HG02981 (cell line): ENCODE measurements at regions not wholly inside any gene's neighbourhood (a gene's known extent, or its start where the extent isn't known, plus 50 kb on each side); places are given as distances from the start of the nearest gene placed in this dataset.

Experiments
- ATAC-seq: cut with Tn5 transposase; IDR thresholded peaks from one replicate; pipeline ENCODE4 v1.9.1; 2021; ENCODE audit warnings: mild to moderate bottlenecking, moderate library complexity; ENCODE audit not compliant: unreplicated experiment

DNA sequence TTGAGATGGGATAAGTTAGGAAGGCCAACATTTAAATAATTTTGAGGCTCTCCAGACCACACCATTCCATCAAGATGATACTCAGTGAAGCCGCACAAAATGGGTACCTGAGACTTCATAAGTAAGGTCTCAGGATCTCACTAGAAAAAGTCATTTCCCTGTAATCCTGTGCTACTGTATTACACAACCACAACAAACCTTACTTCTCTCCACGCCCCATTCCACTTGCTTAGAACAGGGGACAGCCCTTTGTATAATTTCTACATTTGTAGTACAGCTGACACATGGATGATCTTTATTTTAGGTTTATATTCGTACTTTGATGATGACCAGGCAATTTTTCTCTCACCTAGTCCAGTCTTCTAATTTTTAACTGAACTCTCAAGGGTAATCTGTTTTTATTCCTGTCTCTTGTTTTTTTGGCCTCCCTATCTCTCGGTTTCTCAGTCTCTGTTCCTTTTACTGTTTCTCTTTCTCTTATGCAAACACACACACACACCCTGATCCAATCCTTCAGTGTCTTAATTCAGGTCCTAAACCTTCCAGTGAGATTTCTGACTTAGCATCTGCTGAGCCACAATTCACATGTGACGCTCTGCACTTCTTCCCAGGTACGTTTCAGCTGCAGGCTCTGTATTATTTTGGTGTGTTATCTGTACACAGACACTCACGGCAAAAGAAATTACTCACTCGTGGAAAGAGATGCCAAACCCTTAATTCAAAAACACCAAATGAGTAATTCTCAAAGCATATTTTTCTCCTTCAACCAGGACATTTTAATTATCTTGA is 223.2 kb upstream of the THBS1 start:
- ATAC-seq, result no peak

DNA sequence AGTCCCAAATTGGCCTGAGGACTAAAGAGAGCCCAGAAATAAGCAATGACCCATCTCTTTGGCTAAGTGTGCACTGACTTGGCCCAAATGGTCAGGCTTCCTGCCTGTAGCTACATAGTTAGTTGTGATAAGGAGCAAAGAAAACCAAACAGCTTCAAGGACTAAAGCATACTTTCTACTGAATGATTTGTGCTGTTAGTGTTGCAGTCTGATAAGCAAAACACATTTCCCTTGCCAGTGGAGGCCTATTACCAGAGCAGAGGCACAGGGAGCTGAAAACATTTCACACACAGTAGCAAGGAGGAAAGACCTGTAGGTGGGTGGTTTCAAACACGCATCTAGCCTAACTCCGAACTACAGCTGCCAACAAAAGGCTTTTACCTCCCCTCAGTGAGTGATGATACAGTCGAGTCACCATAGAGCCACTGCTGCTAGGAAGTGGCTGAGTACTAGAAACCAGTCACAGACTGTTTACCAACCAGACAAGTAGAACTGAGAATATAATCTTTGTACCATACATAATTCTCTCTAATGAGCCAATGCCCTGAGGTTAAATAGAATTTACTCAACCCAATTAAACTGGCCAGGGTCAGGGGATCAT is 222.3 kb upstream of the THBS1 start:
- ATAC-seq, result no peak

DNA sequence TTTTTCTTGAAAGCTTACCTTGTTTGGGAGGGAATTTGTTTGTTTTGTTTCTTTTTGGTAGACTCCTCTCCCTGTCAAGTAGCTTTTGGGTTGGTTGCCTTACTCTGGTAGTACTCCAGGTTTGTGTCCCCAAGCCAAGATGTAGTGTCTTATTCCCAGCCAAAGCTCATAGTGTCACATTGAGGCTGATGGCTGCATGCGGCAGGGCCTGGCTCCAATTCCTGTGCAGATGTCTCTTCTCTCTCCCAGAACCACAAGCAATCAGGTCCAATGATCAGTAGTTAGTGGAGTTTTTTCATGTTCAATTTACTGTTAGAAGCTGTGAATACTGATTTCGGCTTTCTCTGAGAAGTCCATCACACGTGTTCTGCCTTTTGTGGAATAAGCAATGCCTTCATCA is 221.1 kb upstream of the THBS1 start:
- ATAC-seq, result no peak

DNA sequence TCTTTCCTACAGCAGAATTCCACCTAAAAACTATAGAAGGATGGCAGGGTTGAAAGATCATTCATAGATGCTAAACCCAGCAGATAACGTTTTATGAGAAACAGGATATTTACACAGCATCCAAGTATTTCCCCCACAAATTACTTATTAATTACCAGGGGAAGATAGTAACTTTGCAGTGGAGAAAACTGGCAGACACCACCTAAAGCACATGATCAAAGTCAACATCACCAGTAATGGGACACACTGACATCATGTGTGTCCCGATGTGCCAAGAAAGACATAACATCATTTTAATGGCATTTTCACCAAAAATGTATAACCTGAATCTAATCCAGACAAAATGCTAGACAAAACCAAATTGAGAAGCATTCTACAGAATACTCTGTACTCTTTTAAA is 220.4 kb upstream of the THBS1 start:
- no peak for ATAC-seq

DNA sequence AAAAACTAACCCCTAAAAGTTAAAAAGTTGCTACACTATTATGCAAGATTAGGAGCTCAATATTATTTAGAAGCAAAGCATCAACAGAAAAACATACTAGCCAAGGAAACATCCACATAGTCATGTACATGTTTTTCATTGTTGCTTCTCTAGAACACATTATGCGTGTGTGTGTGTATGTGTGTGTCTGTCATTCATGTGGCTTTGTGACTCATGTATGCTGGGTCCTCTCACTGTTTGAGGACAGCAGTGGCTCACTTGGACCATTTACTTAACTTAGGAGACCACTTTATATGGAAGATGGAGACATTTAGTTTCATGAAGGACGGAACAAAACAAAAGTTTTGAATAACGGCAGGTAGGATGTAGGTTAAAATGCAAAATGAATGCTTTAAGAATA is 219.4 kb upstream of the THBS1 start:
- no peak for ATAC-seq

DNA sequence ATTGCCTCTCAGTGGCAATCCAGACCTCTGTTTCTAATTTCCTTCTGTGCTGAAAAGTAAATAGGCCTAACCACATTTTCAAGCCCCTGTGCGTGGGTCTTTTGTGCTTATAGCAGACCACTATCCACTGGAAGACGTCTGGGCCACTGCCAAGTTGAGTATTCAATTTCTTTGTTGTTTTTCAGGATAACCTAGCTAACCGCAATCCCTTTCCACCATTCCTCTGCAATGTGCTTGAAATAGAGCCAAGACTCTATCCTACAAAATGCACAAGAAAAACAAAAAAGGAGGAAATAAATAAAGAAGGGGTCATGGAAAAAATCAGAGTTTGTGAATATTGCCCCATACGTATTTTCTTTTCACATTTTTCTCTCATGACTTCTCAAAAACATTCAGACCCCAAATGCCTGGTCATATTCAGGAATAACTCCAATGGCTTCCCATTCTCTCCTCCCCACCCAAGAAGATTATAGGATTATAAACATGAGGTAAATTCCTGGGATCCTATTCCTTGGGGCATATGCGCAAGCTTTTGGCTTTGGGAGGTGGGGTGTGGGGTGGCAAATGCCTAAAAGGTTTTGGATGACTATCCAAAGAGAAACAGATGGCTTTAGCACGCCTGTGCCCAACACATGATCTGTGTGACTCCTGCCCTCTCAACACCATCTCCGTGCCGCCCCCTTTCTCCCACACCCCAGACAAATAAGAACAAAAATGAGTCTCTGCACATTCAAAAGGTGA is 217.9 kb upstream of the THBS1 start:
- no peak for ATAC-seq

DNA sequence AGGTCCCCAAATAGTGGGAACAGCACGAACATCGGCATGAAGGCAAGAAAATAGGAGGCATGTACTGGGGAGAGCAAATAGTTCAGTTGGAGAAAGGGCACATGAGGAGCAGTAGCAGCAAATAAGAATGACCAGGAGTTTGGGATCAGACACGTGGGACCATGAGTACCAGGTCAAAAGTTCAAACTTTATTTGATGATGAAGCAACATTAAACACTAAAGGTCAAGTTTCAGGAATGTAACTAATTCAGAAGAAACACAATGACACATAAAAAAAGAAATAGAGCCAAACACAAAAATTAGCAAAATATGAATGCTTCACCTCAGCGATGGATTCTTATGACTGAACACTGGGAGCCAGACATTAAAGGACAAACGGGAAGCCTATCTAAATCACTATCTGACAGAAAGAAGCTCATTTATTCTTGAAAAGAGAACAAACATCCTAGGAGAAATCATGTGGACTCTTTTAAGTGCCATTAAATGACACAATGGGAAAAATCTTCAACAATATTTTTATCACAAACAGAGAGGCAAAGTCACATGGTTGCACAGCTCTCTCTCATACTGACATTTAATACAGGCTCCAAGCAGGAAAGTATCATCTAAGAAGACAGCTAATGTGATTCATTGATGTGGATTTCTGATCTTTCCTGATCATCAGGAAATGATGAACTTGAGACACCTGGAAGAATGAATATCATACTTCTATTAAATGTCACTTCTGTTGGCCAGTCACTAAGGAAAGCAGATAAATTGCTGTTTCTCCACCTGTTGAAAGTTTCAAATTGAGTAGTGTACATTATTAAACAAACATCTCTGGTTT is 216.9 kb upstream of the THBS1 start:
- no peak for ATAC-seq

DNA sequence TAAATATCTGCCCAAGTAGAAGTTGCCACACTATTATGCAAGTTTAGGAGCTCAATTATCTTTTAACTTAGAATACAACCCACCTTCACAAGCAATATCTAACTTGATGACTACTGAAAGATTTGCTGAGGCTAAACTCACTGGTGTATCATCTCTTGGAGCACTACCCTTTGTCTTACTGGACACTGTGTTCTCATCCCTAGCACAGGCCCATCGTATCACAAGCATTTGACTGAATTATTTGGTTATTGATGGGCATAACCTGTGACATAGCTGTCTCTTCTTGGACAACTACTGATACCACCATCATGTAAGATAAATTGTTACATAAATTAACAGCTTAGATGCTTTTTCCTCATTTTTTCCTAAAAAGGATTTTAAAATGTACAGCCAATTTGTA is 216.2 kb upstream of the THBS1 start:
- ATAC-seq, result no peak

DNA sequence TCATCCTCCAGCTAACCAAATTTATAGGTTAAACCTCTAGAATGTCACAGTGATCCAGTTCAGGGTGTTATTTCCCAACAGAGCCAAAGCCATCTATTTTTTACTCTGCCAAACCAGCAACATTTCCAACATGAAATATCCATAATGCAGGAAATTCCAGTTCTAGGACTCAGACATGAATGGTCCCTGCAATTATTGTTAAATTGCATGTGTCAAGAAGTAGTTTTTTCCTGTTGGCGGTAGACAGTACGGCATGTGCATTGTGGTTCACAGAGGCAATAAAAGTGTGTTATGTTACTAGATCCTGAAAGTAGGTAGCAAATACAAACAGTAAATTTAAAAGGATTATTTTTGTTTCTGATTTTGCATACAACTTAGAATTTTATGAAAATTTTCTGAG is 215.7 kb upstream of the THBS1 start:
- ATAC-seq, result no peak

DNA sequence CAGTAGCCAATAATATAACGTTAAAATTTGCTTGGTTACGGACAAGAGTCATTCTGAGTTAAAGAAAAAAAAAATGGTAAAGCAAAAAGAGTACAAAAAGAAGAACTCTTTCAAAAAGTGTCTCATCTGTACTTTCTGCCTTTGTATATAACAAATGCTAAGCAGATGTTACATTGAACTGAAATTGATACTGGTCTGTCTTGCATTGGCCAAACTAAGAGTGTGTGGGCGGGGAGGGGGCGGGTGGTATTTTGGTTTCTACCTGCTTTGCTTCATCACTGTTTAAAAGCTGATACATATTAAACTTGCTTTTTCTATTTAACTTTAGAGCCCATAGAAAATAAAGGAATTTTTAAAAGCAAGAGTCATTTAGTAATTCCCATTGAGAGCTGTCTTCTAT is 215.0 kb upstream of the THBS1 start:
- no peak for ATAC-seq

DNA sequence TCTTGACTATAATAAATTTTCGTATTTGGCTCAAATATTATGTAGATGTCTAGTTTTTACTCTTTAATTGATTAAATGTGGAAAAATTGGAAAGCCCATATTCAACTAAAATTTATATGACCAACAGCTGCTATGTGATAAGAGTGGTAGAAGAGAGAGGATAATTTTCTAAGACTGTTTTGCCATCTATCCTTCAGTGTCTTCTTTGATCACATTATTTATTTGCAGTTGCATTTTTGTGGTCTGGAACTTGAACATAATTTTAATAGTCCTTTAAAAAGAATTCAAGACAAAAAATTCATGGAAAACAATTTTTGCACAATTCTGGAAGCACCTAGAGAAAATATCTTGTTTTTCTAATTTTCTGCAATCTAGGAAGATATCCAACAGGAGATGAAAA is 213.3 kb upstream of the THBS1 start:
- no peak for ATAC-seq

DNA sequence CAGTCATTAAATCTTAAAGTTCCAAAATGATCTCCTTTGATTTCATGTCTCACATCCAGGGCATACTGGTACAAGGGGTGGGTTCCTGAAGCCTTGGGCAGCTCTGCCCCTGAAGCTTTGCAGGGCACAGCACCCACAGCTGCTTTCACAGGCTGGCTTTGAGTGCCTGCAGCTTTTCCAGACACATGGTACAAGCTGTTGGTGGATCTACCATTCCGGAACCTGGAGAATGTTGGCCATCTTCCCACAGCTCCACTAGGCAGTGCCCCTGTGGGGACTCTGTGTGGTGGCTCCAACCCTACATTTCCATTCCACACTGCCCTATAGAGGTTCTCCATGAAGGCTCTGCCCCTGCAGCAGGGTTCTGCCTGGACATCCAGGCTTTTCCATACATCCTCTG is 211.1 kb upstream of the THBS1 start:
- ATAC-seq, result no peak

DNA sequence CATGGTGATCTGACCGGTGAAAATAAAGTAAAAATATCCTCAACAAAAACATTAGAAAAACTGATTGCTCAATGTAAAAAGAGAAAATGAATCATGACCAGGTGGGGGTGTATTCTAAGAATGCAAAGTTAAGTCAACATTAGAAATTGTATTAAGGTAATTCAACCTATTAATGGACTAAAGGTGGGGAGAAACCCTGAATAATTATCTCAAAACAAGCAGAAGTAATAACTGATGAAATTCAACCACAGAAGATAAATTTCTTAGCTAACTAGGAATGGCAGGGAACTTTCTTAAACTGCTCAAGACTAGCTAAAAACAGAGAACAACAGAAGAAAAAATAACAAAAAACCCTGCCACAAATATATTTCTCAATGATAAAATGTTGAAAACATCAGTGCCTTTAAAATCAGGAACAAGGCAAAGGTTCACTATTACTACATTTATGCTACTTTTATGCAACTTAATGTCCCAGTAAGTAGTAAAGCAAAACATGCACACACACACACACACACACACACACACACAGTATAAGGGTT is 204.4 kb upstream of the THBS1 start:
- ATAC-seq, result no peak

DNA sequence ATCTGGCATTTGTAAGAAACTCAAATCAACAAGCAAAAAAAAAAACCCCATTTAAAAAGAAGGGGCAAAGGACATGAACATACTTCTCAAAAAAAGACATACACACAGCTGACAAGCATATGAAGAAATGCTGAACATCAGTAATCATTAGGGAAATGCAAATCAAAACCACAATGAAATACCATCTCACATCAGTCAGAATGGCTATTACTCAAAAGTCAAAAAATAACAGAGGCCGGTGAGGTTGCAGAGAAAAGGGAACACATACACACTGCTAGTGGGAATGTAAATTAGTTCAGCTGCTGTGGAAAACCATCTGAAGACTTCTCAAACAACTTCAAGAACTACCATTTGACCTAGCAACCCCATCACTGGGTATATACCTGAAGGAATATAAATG is 199.4 kb upstream of the THBS1 start:
- ATAC-seq, result no peak

DNA sequence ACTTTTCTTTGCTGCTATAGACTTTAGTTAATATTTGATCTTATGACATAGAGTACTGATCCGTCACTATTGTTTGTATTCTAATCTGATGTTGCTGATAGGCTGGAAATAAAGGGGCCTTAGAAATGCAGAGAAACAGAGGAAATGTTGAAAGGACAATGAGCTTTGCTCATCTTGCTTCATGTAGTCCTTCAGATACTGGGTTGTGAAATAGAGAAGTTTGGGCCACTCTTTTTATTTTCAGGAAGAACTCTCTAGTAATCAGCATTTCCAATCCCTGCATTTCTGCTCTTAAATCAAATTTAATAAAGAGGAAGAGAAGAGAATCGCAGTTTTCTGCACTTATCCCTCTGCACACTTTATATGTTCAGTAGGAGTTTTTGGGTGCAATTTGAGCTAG is 192.8 kb upstream of the THBS1 start:
- ATAC-seq, result no peak

DNA sequence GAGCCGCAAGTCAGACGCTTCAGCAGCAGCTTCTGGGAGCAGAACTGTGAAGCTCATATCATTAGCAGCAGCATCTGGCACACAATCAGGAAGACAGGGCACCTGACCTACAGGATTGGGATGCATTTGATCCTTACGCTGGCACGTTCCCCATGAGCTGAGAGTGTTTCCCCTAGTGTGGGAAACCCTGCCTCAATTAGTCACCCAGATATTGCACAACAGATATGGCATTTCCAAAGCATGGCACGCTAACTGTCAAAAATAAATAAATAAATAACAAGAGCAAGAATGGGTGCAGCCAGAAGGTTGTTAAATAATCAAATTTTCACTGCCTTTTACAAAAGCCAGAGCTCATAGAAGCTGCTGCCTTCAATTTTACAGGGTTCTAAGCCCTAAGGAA is 189.6 kb upstream of the THBS1 start:
- ATAC-seq, result no peak

DNA sequence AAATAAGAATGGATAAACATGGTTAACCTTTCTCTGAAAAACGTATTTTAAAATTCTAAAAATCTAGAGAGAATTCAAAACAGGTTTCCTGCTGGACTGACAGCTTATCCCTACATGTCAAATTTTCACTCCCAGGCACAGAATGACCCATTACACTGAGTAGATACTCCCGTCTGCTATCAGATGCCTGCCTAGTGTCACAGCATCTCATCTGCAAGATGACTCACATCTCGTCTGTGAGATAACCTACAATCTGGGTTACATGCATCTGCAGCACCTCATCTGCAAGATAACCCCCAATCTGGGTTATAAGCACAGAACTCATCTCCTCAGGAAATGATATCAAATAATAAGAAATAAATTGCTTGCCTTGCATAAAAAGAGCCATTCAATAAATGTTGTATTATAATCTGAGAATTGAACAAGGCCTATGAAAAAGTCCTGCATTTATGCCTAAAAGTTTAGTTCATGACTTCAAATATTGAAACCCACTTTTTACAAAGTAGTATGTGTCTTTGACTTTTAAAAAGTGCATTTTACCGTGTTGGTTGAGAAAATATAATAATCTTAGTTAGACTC is 188.3 kb upstream of the THBS1 start:
- no peak for ATAC-seq

DNA sequence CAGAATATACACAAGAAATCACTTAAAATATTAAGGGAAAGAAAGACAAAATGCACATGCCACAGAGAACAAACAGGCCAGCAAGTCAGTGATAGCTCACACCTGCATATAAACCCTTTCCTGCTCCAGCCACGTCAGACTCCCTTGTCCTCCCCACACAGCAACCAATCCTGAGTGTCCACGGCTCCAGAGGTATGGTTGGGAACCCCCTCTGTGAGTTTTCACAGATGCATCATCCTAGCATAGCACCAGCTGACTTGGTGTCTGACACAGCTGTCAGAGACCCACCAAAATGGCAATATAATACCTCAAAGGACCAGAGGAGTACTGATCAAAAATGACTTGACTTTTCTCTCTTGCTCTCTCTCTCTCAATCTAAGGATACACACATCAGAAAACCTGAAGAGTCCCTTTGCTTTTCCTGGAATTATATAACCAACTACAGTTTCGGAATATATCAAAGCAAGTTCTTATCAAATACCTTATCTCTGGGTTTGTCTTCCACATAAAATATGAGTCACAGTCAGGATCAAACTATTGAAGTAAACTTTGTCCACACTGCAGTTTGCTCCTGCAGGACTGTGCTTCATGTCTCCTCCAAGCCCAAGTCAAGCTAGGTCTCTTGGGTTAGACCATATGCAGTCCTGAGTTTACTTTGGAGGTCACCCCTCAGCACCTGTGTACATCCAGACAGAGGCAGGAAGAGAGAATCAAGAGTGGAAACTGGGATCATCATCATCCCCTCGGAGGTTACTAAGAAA is 187.1 kb upstream of the THBS1 start:
- no peak for ATAC-seq

DNA sequence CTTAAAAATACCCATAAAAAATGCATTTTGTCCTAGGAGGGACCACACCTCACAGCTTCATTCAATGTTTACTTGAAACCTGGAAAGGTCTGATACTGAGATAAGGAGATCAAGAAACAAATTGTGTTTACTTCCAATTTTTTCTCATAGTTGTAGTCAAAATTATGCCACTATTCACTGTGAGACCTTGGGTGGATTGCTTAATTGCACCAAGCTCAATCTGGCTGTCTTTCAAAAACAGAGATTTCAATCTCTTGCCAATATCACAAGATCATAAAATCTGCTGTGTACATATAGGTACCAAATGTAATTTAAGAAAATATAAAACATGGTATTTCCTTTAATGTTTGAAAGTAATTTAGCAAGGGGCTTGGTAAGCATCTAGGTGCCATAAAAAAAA is 186.4 kb upstream of the THBS1 start:
- no peak for ATAC-seq
